GM12892 (cell line): ENCODE measurements at regions not wholly inside any gene's neighbourhood (a gene's known extent, or its start where the extent isn't known, plus 50 kb on each side); places are given as distances from the start of the nearest gene placed in this dataset.

Experiments used
- DNase-seq: peaks from one replicate; pipeline ENCODE4 v3.0.0; 2011; ENCODE audit not compliant: insufficient read length
- FAIRE-seq: peaks from 2 replicates; lab custom pipeline; 2011; peaks lifted over from hg19 to GRCh38; lab: Jason Lieb, UNC
- POLR2A ChIP-seq: IDR thresholded peaks from 2 replicates; pipeline ENCODE4 v1.6.1; 2011; ENCODE audit warnings: low read depth, low read length, control low read depth
- POLR2AphosphoS5 ChIP-seq: IDR thresholded peaks from 2 replicates; pipeline ENCODE4 v1.6.1; 2011; ENCODE audit warnings: low read depth, low read length, control low read depth
- TAF1 ChIP-seq: IDR thresholded peaks from 2 replicates; pipeline ENCODE4 v1.6.1; 2011; ENCODE audit warnings: low read depth, mild to moderate bottlenecking, control low read depth, low read length, borderline replicate concordance

- DNase-seq (no peak), FAIRE-seq (no peak)
- no peak for TF ChIP-seq POLR2A
- TF ChIP-seq TAF1: no peak
- no peak for TF ChIP-seq POLR2AphosphoS5
Measured at GRCh38 chr7:68432585-68432984, 1165.7 kb upstream of the AUTS2 start.

DNA sequence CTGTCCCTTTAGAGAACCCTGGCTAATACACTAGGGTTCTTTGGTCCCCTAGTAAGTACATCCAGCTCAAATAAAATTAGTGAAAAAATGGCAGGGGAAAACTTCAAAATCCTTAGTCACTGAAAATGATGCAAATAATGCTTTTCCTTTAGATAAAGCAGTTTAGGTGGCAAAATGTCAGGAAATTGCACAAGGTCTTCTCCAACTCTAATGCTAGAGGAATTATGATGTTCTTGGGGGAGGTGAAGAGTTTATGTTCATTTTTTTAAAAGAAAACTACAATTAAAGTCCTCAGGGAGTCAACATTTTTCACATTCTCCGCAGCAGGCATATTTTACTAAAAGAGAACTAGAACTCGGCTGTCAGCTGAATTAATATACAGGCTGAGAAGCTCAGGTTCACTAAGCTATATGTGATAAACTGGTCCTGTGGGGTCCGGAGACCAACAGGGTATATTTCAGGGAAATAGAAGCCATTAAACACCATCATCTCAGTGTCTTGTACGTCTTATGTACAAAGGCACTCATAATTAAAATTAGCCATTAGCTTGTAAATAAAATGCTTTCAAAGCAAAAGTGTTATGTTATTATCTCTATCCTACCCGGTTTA, 1164.7 kb upstream of the AUTS2 start:
- DNase-seq (no peak), FAIRE-seq (no peak)

DNA sequence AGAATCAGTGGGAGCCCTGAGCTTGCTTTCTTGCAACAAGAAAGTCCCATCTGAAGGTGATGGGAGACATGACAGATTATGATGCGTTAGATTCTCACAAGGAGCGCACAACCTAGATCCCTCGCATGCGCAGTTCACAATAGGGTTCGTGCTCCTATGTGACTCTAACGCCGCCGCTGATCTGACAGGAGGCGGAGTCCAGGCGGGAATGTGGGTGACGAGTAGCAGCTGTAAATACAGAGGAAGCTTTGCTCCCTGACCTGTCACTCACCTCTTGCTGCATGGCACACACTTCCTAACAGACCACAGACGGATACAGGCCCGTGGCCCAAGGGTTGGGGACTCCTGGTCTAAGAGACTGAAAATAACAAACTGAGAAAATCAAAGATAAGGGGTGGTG, 1163.4 kb upstream of the AUTS2 start:
- TF ChIP-seq POLR2AphosphoS5 (no peak), TAF1 (no peak), POLR2A (no peak)
- DNase-seq (no peak), FAIRE-seq (no peak)

More for the DNA sequence above, 1164.7 kb upstream of the AUTS2 start:
- TF ChIP-seq POLR2A: no peak
- TF ChIP-seq TAF1: no peak
- no peak for TF ChIP-seq POLR2AphosphoS5

DNA sequence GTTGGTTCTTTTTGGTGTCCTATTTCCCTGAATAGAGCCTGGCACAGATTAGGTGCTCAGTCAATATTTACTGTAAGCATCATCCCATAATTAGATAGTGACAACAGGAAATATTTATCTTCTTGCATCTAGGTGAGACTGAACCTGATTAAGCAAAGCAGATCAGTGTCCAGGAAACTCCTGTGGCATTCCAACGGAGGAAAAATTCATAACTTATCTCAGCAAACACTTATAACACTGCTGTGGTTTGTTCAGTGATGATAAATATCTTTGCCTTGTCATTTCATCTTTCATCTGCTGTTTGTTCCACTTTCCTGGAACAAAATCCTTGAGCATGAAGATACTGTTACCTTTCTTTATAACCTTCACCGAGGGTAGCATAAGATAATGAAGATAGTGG, 1160.3 kb upstream of the AUTS2 start:
- no peak for FAIRE-seq
- no peak for TF ChIP-seq POLR2A
- DNase-seq: no peak

DNA sequence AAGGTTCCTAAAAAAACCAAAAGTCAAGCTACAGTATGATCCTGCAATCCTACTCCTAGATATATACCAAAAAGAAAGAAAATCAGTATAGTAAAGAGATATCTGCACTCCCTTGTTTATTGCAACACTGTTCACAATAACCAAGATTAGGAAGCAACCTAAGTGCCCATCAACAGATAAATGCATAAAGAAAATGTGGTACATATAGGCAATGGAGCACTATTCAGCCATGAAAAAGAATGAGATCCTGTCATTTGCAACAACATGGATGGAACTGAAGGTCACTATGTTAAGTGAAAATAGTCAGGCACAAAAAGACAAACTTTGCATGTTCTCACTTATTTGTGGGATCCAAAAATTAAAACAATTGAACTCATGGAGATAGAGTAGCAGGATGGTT, 1159.5 kb upstream of the AUTS2 start:
- FAIRE-seq (no peak), DNase-seq (no peak)
- no peak for TF ChIP-seq POLR2A
- no peak for TF ChIP-seq TAF1

GRCh38 chr7:68439897-68440296, 1158.4 kb upstream of the AUTS2 start:
- no peak for DNase-seq
- no peak for FAIRE-seq
- TF ChIP-seq TAF1: no peak
- TF ChIP-seq POLR2AphosphoS5: no peak
- TF ChIP-seq POLR2A: no peak

DNA sequence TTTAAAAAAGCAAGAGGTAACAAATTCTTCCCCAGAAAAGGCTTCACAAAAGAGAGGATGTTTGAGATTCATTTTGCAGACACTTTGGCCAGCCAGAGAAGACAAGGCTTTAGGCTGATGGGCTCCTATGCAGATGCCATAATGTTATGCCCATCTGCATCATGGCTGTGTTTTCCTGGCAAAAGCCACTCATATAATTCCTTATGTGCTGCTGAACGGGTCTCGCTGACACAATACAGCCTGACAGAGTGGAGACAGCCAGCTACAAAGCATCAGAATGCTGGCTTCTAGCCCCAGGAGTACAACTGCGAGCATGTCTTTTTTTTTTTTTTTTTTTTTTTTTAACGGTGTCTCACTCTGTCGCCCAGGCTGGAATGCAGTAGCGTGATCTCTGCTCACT, 1157.4 kb upstream of the AUTS2 start:
- TF ChIP-seq TAF1: no peak
- TF ChIP-seq POLR2A: no peak
- no peak for TF ChIP-seq POLR2AphosphoS5
- no peak for FAIRE-seq
- DNase-seq: no peak

- FAIRE-seq (no peak), DNase-seq (no peak)
- no peak for TF ChIP-seq POLR2A
- no peak for TF ChIP-seq POLR2AphosphoS5
- TF ChIP-seq TAF1: no peak
Measured at GRCh38 chr7:68441645-68442044, 1156.6 kb upstream of the AUTS2 start.

- TF ChIP-seq POLR2A (no peak), POLR2AphosphoS5 (no peak), TAF1 (no peak)
- FAIRE-seq (no peak), DNase-seq (no peak)
Measured at GRCh38 chr7:68442931-68443631, 1155.2 kb upstream of the AUTS2 start.

GRCh38 chr7:68444042-68444441, 1154.2 kb upstream of the AUTS2 start:
- DNase-seq: no peak
- no peak for TF ChIP-seq POLR2AphosphoS5
- no peak for FAIRE-seq

GRCh38 chr7:68444956-68445355, 1153.3 kb upstream of the AUTS2 start:
- DNase-seq: no peak
- TF ChIP-seq POLR2A: no peak
- no peak for TF ChIP-seq TAF1
- no peak for TF ChIP-seq POLR2AphosphoS5
- no peak for FAIRE-seq

DNA sequence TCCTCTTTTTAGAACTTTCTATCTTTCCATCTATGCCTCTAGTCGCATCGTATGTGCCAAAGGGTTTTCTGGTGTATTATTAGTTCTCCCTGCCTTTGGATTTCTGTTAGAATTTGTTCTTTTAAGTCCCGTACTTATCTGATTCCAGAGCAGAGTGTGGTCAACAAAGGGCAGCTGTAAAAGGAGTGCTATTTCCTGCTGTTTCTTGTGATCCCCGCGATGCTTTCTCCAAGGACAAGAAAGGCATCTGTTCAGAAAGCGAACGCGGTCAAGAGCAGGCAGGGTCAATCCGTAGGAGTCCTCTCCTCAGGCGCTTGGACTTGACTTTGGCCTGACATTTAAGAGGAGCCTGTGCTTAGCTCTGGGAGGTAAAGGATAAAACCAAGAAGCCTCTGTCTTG, 1152.1 kb upstream of the AUTS2 start:
- TF ChIP-seq POLR2A: no peak
- no peak for TF ChIP-seq TAF1
- TF ChIP-seq POLR2AphosphoS5: no peak
- FAIRE-seq (no peak), DNase-seq (no peak)

DNA sequence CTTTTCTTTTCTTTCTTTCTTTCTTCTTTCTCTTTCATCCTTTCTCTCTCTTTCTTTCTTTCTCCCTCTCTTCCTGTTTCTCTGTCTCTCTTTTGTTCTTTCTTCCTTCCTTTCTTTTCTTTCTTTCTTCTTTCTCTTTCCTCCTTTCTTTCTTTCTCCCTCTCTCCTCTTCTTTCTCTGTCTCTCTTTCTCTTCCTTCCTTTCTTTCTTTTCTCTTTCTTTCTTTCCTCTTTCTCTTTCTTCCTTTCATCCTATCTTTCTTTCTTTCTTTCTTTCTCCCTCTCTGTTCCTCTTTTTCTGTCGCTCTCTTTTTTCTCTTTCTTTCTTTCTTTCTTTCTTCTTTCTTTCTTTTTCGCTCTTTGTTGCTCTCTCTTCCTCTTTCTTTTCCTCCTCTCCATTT, 1149.2 kb upstream of the AUTS2 start:
- TF ChIP-seq POLR2AphosphoS5 (no peak), POLR2A (no peak), TAF1 (no peak)
- no peak for FAIRE-seq
- no peak for DNase-seq
